Choroid plexus epithelial cell (primary cell): ENCODE measurements at regions not wholly inside any gene's neighbourhood (a gene's known extent, or its start where the extent isn't known, plus 50 kb on each side); places are given as distances from the start of the nearest gene placed in this dataset.
"Not testable (repeated sequence)": the region's sequence is repeated elsewhere in the genome, so short reads cannot be mapped to it uniquely, and the experiment has no call there.

ENCODE experiments used
- DNase-seq: peaks from one replicate; pipeline ENCODE4 v3.0.0-alpha.2; 2010; ENCODE audit warnings: low read depth
- H3K4me3 ChIP-seq: 2 replicates; pipeline ENCODE4 v1.5.1; 2011; ENCODE audit warnings: low read depth, mild to moderate bottlenecking, control low read depth, low read length, moderate library complexity
- CTCF ChIP-seq: conservative IDR thresholded peaks from 2 replicates; pipeline ENCODE4 v1.5.1; 2011; ENCODE audit warnings: low read depth, mild to moderate bottlenecking, control low read depth, inconsistent platforms, low read length, moderate library complexity

GRCh38 chr20:55415567-55416142 is 589.7 kb downstream of the CBLN4 start:
- TF ChIP-seq CTCF, result peak; percentile 29
- DNase-seq, result peak; percentile 11
- H3K4me3 ChIP-seq, result no peak overlapping the region

GRCh38 chr20:55412508-55412907 is 592.8 kb downstream of the CBLN4 start:
- DNase-seq, result not testable (repeated sequence)

GRCh38 chr20:55406891-55407290 is 598.4 kb downstream of the CBLN4 start:
- DNase-seq, result no peak
- no peak overlapping the region for H3K4me3 ChIP-seq
- TF ChIP-seq CTCF, result no peak

More at GRCh38 chr20:55412508-55412907, 592.8 kb downstream of the CBLN4 start:
- H3K4me3 ChIP-seq, result not testable (repeated sequence)

- no peak for DNase-seq
- no peak for TF ChIP-seq CTCF
- no peak overlapping the region for H3K4me3 ChIP-seq
Measured at GRCh38 chr20:55394592-55394991, 610.7 kb downstream of the CBLN4 start.

GRCh38 chr20:55390791-55391190 is 614.5 kb downstream of the CBLN4 start:
- no peak for TF ChIP-seq CTCF
- H3K4me3 ChIP-seq, result no peak overlapping the region
- DNase-seq, result no peak

GRCh38 chr20:55386686-55387085 is 618.6 kb downstream of the CBLN4 start:
- no peak for TF ChIP-seq CTCF
- DNase-seq, result no peak
- no peak overlapping the region for H3K4me3 ChIP-seq

- no peak for TF ChIP-seq CTCF
Measured at GRCh38 chr20:55375920-55376319, 629.4 kb downstream of the CBLN4 start.

More at GRCh38 chr20:55375920-55376319, 629.4 kb downstream of the CBLN4 start:
- no peak overlapping the region for H3K4me3 ChIP-seq
- no peak for DNase-seq
